ENCODE measurements at regions not wholly inside any gene's neighbourhood (a gene's known extent, or its start where the extent isn't known, plus 50 kb on each side); places are given as distances from the start of the nearest gene placed in this dataset.

GRCh38 chr5:96483878-96484277 lies 50.8 kb upstream of the PCSK1 start:
- no peak overlapping the region for H2BK5ac ChIP-seq (ENCODE audit: low read depth, low read length, poor library complexity)
- no peaks in the 10 kb centered on the region for H3K27me3 ChIP-seq (ENCODE audit: insufficient read depth, low read length)
- no peak overlapping the region for H4K91ac ChIP-seq (ENCODE audit: low read depth, low read length)
- H3K4me2 ChIP-seq (ENCODE audit: low read length) = no peak overlapping the region
- H3K4me3 ChIP-seq (ENCODE audit: low read depth, low read length) = no peak overlapping the region
- no peaks in the 10 kb centered on the region for H3K4me1 ChIP-seq (ENCODE audit: control insufficient read depth in 1 of 2, insufficient read depth in 2 of 2, low read length in 2 of 2)
- DNase-seq = peak; percentile 9 to 66
- H2AFZ ChIP-seq (ENCODE audit: insufficient read depth, low read length, poor library complexity) = no peak overlapping the region
- H3K27ac ChIP-seq (ENCODE audit: low read depth, low read length) = no peak overlapping the region
- H3K9ac ChIP-seq (ENCODE audit: low read length) = no peak overlapping the region
- no CpG with 5 or more reads among the region's 2 CpGs for WGBS (ENCODE audit: extremely low coverage, insufficient coverage, insufficient read length)
- H3K79me2 ChIP-seq (ENCODE audit: control insufficient read depth, insufficient read depth, low read length, poor library complexity) = no peaks in the 10 kb centered on the region
- H2BK12ac ChIP-seq (ENCODE audit: low read length) = no peak overlapping the region
- no peak overlapping the region for H2BK120ac ChIP-seq (ENCODE audit: insufficient read depth, low read length, poor library complexity)
- no peak overlapping the region for H3K18ac ChIP-seq (ENCODE audit: low read length)
- H3K14ac ChIP-seq (ENCODE audit: low read length) = no peak overlapping the region
- no peak overlapping the region for H3K4ac ChIP-seq (ENCODE audit: low read depth, low read length)
- no peak overlapping the region for H4K12ac ChIP-seq (ENCODE audit: low read depth, low read length)
- no peak overlapping the region for H3K23ac ChIP-seq (ENCODE audit: low read length)
- no peaks in the 10 kb centered on the region for H3K36me3 ChIP-seq (ENCODE audit: control insufficient read depth in 1 of 2, insufficient read depth in 2 of 2, low read length in 2 of 2)
- H3K79me1 ChIP-seq (ENCODE audit: low read length) = no peaks in the 10 kb centered on the region
- H2AK5ac ChIP-seq (ENCODE audit: low read length) = no peak overlapping the region
- H4K8ac ChIP-seq (ENCODE audit: low read depth, low read length) = no peak overlapping the region
- H3K9me3 ChIP-seq (ENCODE audit: insufficient read depth, low read depth, low read length) = no peaks in the 10 kb centered on the region

GRCh38 chr5:96487859-96488258 lies 54.8 kb upstream of the PCSK1 start:
- Histone ChIP-seq H2BK5ac (ENCODE audit: low read depth, low read length, poor library complexity) (no peak overlapping the region), H3K23ac (ENCODE audit: low read length) (no peak overlapping the region), H3K18ac (ENCODE audit: low read length) (no peak overlapping the region), H3K4me3 (ENCODE audit: low read depth, low read length) (no peak overlapping the region), H4K12ac (ENCODE audit: low read depth, low read length) (no peak overlapping the region), H2BK120ac (ENCODE audit: insufficient read depth, low read length, poor library complexity) (no peak overlapping the region), H3K9me3 (ENCODE audit: insufficient read depth, low read depth, low read length) (no peaks in the 10 kb centered on the region), H3K27ac (ENCODE audit: low read depth, low read length) (no peak overlapping the region), H4K8ac (ENCODE audit: low read depth, low read length) (no peak overlapping the region), H3K79me1 (ENCODE audit: low read length) (no peaks in the 10 kb centered on the region), H3K14ac (ENCODE audit: low read length) (no peak overlapping the region), H3K4me1 (ENCODE audit: control insufficient read depth in 1 of 2, insufficient read depth in 2 of 2, low read length in 2 of 2) (no peaks in the 10 kb centered on the region), H3K4me2 (ENCODE audit: low read length) (no peak overlapping the region), H2BK12ac (ENCODE audit: low read length) (no peak overlapping the region), H3K9ac (ENCODE audit: low read length) (no peak overlapping the region), H2AFZ (ENCODE audit: insufficient read depth, low read length, poor library complexity) (no peak overlapping the region), H3K36me3 (ENCODE audit: control insufficient read depth in 1 of 2, insufficient read depth in 2 of 2, low read length in 2 of 2) (no peaks in the 10 kb centered on the region), H3K4ac (ENCODE audit: low read depth, low read length) (no peak overlapping the region), H3K79me2 (ENCODE audit: control insufficient read depth, insufficient read depth, low read length, poor library complexity) (no peaks in the 10 kb centered on the region), H2AK5ac (ENCODE audit: low read length) (no peak overlapping the region), H4K91ac (ENCODE audit: low read depth, low read length) (no peak overlapping the region), H3K27me3 (ENCODE audit: insufficient read depth, low read length) (no peaks in the 10 kb centered on the region)
- DNase-seq = no peak
- no CpG with 5 or more reads among the region's 1 CpG for WGBS (ENCODE audit: extremely low coverage, insufficient coverage, insufficient read length)

GRCh38 chr5:96489532-96489931 lies 56.5 kb upstream of the PCSK1 start:
- no peaks in the 10 kb centered on the region for H3K9me3 ChIP-seq (ENCODE audit: insufficient read depth, low read depth, low read length)
- no peaks in the 10 kb centered on the region for H3K27me3 ChIP-seq (ENCODE audit: insufficient read depth, low read length)
- H4K8ac ChIP-seq (ENCODE audit: low read depth, low read length) = no peak overlapping the region
- H2BK120ac ChIP-seq (ENCODE audit: insufficient read depth, low read length, poor library complexity) = no peak overlapping the region
- H2BK5ac ChIP-seq (ENCODE audit: low read depth, low read length, poor library complexity) = no peak overlapping the region
- H3K4ac ChIP-seq (ENCODE audit: low read depth, low read length) = no peak overlapping the region
- no peak overlapping the region for H3K4me2 ChIP-seq (ENCODE audit: low read length)
- H3K14ac ChIP-seq (ENCODE audit: low read length) = no peak overlapping the region
- no peak overlapping the region for H4K91ac ChIP-seq (ENCODE audit: low read depth, low read length)
- no peak overlapping the region for H3K23ac ChIP-seq (ENCODE audit: low read length)
- no peaks in the 10 kb centered on the region for H3K4me1 ChIP-seq (ENCODE audit: control insufficient read depth in 1 of 2, insufficient read depth in 2 of 2, low read length in 2 of 2)
- no peaks in the 10 kb centered on the region for H3K36me3 ChIP-seq (ENCODE audit: control insufficient read depth in 1 of 2, insufficient read depth in 2 of 2, low read length in 2 of 2)
- H2AFZ ChIP-seq (ENCODE audit: insufficient read depth, low read length, poor library complexity) = no peak overlapping the region
- no peak overlapping the region for H3K18ac ChIP-seq (ENCODE audit: low read length)
- H3K79me1 ChIP-seq (ENCODE audit: low read length) = no peaks in the 10 kb centered on the region
- no peak overlapping the region for H3K4me3 ChIP-seq (ENCODE audit: low read depth, low read length)
- WGBS (ENCODE audit: extremely low coverage, insufficient coverage, insufficient read length) = no CpG with 5 or more reads among the region's 2 CpGs
- H2AK5ac ChIP-seq (ENCODE audit: low read length) = no peak overlapping the region
- no peak overlapping the region for H3K9ac ChIP-seq (ENCODE audit: low read length)
- no peak for DNase-seq
- H3K79me2 ChIP-seq (ENCODE audit: control insufficient read depth, insufficient read depth, low read length, poor library complexity) = no peaks in the 10 kb centered on the region
- no peak overlapping the region for H4K12ac ChIP-seq (ENCODE audit: low read depth, low read length)
- H3K27ac ChIP-seq (ENCODE audit: low read depth, low read length) = no peak overlapping the region
- no peak overlapping the region for H2BK12ac ChIP-seq (ENCODE audit: low read length)

GRCh38 chr5:96492459-96493047 lies 59.5 kb upstream of the PCSK1 start:
- Histone ChIP-seq H3K27me3 (ENCODE audit: insufficient read depth, low read length) (no peaks in the 10 kb centered on the region), H3K18ac (ENCODE audit: low read length) (no peak overlapping the region), H3K4me3 (ENCODE audit: low read depth, low read length) (no peak overlapping the region), H3K9me3 (ENCODE audit: insufficient read depth, low read depth, low read length) (no peaks in the 10 kb centered on the region), H2BK12ac (ENCODE audit: low read length) (no peak overlapping the region), H3K4ac (ENCODE audit: low read depth, low read length) (no peak overlapping the region), H4K12ac (ENCODE audit: low read depth, low read length) (no peak overlapping the region), H2AFZ (ENCODE audit: insufficient read depth, low read length, poor library complexity) (no peak overlapping the region), H3K79me2 (ENCODE audit: control insufficient read depth, insufficient read depth, low read length, poor library complexity) (no peaks in the 10 kb centered on the region), H2BK5ac (ENCODE audit: low read depth, low read length, poor library complexity) (no peak overlapping the region), H4K8ac (ENCODE audit: low read depth, low read length) (no peak overlapping the region), H3K79me1 (ENCODE audit: low read length) (no peaks in the 10 kb centered on the region), H2AK5ac (ENCODE audit: low read length) (no peak overlapping the region), H3K4me2 (ENCODE audit: low read length) (no peak overlapping the region), H3K9ac (ENCODE audit: low read length) (no peak overlapping the region), H3K36me3 (ENCODE audit: control insufficient read depth in 1 of 2, insufficient read depth in 2 of 2, low read length in 2 of 2) (no peaks in the 10 kb centered on the region), H3K14ac (ENCODE audit: low read length) (no peak overlapping the region), H4K91ac (ENCODE audit: low read depth, low read length) (no peak overlapping the region), H3K4me1 (ENCODE audit: control insufficient read depth in 1 of 2, insufficient read depth in 2 of 2, low read length in 2 of 2) (no peaks in the 10 kb centered on the region), H3K23ac (ENCODE audit: low read length) (no peak overlapping the region), H2BK120ac (ENCODE audit: insufficient read depth, low read length, poor library complexity) (no peak overlapping the region), H3K27ac (ENCODE audit: low read depth, low read length) (no peak overlapping the region)
- no peak for DNase-seq
- no CpG with 5 or more reads among the region's 6 CpGs for WGBS (ENCODE audit: extremely low coverage, insufficient coverage, insufficient read length)
